Iris pigment epithelial cell (primary cell): ENCODE measurements at regions not wholly inside any gene's neighbourhood (a gene's known extent, or its start where the extent isn't known, plus 50 kb on each side); places are given as distances from the start of the nearest gene placed in this dataset.

Experiments used
- DNase-seq: peaks from one replicate; pipeline ENCODE4 v3.0.0-alpha.2; 2011; ENCODE audit warnings: low read depth

DNA sequence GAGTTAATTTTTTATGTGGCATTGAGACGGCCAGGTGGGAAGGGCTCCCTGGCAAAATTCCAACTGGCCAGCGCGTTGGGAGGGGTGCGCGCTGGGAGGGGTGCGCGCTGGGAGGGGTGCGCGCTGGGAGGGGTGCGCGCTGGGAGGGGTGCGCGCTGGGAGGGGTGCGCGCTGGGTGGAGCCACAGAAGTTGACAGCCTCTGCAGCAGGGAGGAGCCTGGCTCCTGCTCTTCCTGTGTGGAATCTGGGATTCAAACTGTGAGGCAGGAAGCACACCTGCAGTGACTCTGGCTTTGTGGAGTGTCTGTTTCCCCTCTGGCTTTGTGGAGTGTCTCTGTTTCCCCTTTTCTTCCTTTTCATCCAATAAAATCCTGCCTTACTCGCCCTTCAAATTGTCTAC is 147.9 kb upstream of the CBLN2 start:
- no peak for DNase-seq

DNA sequence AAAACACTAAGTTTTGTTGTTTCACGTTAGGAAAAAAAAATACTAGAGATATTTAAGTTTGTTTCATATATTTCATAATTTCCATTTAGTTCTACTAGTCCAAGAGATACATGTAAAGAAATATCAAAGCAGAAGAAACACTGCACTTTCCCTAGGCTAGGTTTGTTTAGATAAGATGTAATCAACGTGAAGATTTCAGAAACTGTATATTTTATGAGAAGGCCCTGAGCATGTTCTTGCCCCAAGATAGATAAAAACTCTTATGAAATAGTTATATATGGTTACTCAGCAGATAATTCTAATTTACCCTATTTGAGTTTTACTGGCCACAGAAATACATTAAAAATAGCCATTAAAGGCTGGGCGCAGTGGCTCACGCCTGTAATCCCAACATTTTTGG is 143.6 kb upstream of the CBLN2 start:
- DNase-seq = no peak

DNA sequence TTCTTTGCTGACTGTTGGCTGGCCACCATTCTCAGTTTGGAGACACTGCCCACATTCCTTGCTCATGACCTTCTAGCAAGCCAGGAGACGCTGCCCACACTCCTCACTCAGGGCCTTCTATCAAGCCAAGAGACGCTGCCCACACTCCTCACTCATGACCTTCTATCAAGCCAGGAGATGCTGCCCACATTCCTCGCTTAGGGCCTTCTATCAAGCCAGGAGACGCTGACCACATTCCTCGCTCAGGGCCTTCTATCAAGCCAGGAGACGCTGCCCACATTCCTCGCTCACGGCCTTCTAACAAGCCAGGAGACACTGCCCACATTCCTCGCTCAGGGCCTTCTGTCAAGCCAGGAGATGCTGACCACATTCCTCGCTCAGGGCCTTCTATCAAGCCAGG is 131.3 kb upstream of the CBLN2 start:
- no peak for DNase-seq

DNA sequence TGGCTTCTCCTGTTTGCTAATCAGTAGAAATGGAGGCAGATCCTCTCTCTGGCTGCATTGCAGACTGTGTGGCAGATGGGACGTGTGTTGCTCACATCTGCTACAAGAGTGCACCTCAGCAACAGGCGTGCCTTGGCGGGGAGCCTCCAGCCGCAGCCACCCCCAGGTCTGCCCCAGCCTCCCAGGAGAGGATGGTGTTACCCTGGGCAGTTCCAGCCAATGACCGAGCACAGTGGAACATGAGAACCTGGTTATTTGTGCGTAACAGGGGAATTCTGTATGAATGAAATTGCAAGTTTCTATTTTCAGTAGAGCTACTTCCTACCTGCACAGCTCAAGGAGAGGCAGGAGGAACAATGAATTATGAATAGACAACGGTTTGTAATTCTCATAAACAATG is 130.6 kb upstream of the CBLN2 start:
- DNase-seq = no peak

- DNase-seq = no peak
These were observed 129.1 kb upstream of the CBLN2 start for GRCh38 chr18:72673242-72673641.

DNA sequence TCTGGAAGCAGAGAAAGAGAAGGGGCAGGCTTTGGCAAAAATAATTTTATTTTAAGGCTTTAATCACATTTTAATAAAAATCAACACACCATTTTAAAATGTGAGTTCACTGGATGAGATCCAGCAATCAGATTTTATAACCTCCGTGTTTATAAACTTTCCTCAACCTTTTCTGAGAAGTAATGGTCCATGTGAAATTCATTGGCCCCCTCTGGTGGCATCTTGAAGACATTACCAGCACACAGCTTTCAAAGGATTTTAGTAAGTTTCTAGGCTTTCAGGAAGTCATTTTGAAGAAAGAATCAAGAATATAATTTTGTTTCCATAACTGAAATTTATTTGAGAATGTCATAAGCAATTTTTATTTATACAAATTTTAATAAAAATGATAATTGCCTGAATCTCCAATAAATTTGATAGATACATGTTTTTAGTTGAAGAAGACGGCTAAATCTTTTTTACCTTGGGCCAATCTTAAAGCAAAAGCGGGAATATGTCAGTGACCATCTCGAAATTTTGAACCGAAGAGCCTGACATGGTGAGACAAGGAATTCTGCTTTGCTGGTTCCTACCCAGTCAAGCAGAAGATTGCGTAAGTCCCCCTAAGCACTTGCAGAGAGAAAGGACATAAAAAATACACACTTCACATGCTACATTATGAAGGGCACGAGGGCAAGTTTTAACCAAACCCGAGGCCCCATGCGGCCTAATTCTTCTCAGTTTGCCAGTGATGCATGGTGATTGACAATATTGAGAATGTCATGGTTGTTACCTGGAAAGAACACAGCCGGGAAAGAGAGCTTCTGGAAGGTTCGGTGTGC is 128.4 kb upstream of the CBLN2 start:
- DNase-seq = peak; percentile 37

DNA sequence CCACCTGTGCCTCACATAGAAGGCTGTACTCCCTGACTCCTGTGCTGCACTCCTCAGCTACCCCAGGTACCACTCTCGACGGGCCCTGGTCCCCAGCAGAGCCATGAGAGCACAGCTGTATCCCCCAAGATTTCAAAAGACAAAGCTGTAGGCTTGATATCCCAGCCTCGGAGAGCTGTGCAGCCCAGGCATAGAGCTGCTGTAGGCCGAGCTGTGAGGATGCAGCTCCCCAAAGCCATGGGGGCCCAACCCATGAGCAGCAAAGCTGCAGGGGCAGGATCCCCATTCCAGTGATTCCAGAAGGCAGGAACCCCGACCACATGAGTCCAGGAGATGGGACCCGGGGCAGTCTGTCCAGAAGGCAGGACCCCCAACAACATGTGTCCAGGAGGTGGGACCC is 123.8 kb upstream of the CBLN2 start:
- no peak for DNase-seq

- DNase-seq = peak; percentile 4
These were observed 109.0 kb upstream of the CBLN2 start for GRCh38 chr18:72652990-72653593.

DNA sequence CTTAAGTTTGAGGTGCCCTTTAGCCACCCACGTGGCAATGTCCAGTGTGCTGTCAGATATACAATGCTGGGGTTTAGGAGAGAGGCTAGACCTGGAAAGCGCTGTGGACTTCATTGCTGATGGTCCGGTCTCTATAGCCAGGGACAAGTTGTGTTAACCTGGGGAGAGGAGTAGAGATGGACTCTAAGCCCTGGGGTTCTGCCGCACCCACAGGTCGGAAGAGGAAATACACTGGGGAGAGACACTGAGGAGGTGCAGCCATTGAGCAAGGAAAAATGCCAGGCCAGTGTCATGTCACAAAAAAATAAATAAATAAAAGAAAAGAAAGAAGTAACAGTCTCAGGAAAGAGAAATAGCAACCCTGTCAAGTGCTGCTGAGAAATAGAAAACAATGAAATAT is 106.9 kb upstream of the CBLN2 start:
- no peak for DNase-seq

DNA sequence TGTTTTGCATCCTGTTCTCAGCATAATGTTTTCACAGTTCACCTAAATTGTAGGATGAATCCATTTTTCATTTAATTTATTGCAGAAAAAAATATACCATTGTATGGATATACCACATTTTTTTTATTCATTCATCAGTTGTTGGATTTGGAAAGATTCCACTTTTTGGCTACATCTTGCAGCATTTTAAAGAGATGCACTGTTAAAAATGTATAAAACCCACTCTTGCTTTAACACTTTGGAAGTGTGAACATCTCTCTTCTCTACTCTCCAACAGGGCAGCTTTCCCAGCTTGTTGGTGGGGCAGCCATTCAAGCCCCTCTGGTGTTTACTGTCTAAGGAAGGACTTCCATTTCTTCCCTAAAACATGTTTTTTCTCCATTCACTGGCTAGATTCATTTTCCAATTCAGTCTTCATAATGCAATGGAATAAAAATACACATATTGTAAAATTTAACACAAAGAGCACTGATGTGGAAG is 104.4 kb upstream of the CBLN2 start:
- no peak for DNase-seq

- DNase-seq = no peak
These were observed 103.9 kb upstream of the CBLN2 start for GRCh38 chr18:72648079-72648478.

DNA sequence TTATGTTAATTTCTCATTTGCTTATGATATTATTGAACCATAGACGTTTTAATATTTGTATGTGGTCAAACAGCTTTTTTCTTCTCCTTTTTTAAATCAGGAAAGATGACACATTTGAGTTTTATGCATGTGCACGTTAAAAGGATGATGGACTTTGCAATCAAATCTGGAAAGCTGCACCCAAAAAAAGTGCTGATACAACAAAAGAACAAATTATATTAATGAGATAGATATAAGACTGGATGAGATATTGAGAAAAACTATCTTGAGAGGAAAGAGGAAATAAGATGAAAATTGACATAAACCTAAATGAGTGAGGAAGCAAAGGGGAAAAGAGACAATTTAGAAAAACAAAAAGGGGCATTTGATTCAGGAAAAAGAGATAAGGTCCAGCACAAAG is 96.4 kb upstream of the CBLN2 start:
- no peak for DNase-seq

DNA sequence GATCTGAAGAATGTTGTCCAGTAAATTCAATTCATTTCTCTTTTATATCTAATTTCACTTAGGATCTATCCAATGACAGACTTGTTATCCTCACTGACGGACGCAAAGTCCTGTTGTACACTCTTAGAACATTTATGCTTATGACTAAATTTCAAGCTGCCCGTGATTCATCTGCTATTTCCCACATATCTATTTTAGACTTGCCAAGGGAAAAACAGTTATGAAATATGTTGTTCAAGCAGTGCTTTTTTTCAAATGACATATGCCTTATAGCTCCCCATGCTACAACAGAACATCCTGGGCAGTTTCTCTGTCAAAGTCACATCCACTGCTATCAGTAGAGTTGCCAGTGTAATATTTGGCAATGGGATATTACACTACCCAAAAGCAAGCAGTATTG is 94.2 kb upstream of the CBLN2 start:
- no peak for DNase-seq

- DNase-seq = no peak
These were observed 93.6 kb upstream of the CBLN2 start for GRCh38 chr18:72637721-72638120.

- no peak for DNase-seq
These were observed 93.2 kb upstream of the CBLN2 start for GRCh38 chr18:72637299-72637698.

- DNase-seq = no peak
These were observed 92.5 kb upstream of the CBLN2 start for GRCh38 chr18:72636611-72637010.

DNA sequence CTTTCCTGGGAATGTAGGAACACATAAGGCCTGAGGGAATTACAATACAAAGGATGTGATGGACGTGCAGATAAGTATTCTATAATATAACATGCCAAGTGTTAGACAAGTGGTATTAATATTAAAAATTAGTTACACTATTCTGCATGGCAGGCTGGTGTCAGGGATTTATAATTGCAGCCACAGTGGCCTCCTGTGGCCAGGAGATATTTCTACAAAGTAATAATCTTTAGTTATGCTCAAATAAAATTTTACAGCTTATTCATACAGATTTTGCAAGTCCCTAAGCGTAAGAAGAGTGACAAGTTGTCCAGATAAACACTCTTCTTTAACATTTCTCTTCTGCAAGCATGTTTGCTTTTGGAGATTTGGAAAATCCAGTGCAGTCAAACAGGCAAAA is 90.4 kb upstream of the CBLN2 start:
- DNase-seq = no peak

DNA sequence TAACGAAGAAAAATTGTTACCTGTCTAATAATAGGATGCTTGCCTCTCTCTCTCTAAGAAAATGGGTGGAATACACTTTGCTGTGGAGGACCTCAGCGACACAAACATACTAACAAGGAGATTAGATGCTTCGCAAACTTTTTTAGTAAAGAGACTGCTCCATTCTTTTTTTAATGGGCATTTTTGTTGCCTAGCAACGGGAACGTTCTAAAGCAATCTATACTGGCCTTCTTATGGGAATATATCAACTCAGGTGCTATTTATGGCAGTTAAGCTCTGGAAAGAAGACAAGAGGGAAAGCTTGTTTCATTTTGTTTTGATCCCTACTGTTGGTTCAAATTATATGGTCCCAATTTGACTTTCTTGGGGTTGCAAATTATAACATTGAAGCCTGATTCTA is 86.8 kb upstream of the CBLN2 start:
- no peak for DNase-seq

- no peak for DNase-seq
These were observed 79.3 kb upstream of the CBLN2 start for GRCh38 chr18:72623444-72623843.

DNA sequence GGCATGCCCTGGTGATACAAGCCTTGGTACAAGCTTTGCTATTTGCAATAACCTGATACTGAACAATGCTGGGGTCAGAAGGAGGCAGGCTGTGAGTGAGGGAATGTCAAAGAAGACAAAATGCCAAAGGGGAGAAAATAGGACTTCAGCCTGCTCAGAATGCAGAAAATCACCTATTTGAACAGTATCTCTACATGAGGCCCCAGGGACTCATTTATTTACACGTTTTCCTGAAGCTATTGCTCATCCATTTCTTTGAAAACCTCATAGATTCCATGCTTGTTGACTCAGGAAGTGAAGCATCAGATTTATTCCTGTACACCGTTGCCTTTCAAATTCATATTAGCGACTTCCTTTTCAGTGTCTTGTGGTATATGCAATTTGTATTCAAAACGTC is 69.4 kb upstream of the CBLN2 start:
- DNase-seq = no peak

DNA sequence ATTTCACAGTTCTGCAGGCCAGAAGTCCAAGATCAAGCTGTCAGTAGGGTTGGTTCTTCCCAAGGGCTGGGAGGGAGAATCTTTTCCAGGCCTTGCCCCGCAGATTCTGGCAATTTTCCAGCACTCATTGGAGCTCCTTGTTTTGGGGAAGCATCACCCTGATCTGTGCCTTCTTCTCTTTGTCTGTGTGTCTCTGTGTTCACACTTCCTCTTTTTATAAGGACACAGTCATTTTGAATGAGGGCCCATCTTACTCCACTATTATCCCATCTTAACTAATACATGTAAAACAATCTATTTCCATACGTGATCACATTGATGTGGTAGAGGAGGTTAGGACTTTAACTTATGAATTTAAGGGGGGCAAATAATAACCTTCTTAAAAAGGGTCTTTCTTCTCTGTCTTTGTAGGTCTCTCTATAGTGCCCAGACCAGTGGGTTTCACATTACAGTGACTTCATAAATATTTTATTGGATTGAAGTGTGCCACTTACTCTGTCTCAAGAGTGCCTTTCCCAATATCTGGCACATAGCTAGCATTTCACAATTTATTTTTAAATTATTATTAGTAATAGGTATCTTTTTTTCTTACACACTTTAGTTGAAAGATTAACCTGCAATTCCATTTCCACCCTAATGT is 68.9 kb upstream of the CBLN2 start:
- no peak for DNase-seq

DNA sequence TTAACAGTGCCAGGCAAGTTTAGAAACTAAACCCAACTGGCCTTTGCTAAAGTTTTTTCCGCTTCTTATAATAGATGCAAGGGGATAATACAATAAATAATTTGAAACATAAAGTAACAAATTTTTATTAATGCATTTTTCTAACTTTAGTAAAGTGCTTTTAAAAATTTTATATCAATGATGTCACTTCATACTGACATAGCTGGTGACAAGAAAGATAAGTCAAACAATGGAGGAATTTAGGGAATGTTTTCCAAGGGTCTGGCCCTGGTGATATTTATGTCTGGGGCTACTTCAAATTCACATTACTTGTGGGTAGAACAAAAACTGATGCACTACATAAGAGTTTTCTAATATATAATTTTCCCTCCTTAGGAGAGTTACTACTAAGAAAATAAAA is 61.2 kb upstream of the CBLN2 start:
- DNase-seq = no peak

DNA sequence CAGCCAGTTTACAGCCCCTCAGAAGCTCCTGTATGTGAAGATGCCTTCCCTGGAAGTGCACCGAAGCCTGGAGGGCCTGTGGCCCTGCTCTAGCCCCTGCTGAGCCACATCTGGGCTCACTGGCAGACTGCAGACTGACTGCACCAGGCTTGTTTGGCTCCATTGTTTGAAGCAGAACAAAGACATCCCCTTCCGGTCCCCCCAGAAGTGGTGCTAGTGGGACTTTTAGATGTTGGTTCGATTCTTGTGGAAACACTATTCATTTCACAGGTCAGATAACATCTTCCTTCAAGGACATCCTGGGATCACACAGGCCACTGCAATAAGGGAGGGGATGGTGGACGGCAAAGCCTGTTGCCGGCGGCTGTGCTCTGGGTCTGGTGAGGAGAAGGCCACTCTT is 57.8 kb upstream of the CBLN2 start:
- no peak for DNase-seq
